ENCODE measurements at regions not wholly inside any gene's neighbourhood (a gene's known extent, or its start where the extent isn't known, plus 50 kb on each side); places are given as distances from the start of the nearest gene placed in this dataset.

- no peak for ATAC-seq (ENCODE audit: insufficient read depth, low FRiP score)
- Histone ChIP-seq H3K9me3 (ENCODE audit: control insufficient read depth in 4 of 4, insufficient read depth in 3 of 4, low read length in 3 of 4) (no peaks in the 10 kb centered on the region), H3K9ac (ENCODE audit: insufficient read depth in 1 of 2, low read length in 2 of 2) (no peak overlapping the region), H3K4me3 (no peak overlapping the region), H3K4me1 (ENCODE audit: control insufficient read depth in 5 of 5, insufficient read depth in 5 of 5, low read length in 5 of 5) (no peaks in the 10 kb centered on the region), H3K27me3 (ENCODE audit: control insufficient read depth in 3 of 3, insufficient read depth in 3 of 3, low read length in 2 of 3) (no peaks in the 10 kb centered on the region), H3K36me3 (ENCODE audit: control insufficient read depth in 4 of 4, insufficient read depth in 4 of 4, low read length in 4 of 4) (no peaks in the 10 kb centered on the region), H3K27ac (ENCODE audit: low read depth in 1 of 2, low read length in 1 of 2) (no peak overlapping the region)
- DNase-seq: no peak
- TF ChIP-seq, protein P1, sequence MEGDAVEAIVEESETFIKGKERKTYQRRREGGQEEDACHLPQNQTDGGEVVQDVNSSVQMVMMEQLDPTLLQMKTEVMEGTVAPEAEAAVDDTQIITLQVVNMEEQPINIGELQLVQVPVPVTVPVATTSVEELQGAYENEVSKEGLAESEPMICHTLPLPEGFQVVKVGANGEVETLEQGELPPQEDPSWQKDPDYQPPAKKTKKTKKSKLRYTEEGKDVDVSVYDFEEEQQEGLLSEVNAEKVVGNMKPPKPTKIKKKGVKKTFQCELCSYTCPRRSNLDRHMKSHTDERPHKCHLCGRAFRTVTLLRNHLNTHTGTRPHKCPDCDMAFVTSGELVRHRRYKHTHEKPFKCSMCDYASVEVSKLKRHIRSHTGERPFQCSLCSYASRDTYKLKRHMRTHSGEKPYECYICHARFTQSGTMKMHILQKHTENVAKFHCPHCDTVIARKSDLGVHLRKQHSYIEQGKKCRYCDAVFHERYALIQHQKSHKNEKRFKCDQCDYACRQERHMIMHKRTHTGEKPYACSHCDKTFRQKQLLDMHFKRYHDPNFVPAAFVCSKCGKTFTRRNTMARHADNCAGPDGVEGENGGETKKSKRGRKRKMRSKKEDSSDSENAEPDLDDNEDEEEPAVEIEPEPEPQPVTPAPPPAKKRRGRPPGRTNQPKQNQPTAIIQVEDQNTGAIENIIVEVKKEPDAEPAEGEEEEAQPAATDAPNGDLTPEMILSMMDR (IDR thresholded peaks at IDR 0.05; ENCODE audit: control extremely low read depth, extremely low read depth): no peak
Observed at GRCh38 chr14:86627080-86627479, 1097.1 kb downstream of the FLRT2 start.

DNA sequence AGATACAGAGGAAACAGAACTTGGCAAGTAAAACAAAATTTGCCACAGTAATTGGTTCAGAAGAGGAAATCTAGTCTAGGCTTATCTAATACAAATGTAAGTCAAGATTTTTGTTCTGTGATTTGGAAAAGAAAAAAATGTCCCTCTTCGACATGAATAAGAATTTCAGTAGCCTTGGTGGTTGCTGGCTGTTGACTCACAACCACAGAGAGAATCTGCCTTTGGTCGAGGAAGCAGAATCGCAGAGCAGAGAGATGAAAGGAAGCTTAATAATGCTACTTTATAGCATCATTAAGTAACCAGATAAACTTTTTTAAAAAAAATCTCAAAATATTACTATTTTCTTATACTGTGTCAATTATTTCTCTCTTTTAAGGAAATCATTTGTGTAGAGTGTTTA, 1096.6 kb downstream of the FLRT2 start:
- ATAC-seq (ENCODE audit: insufficient read depth, low FRiP score) (no peak), DNase-seq (no peak)
- Histone ChIP-seq H3K27ac (ENCODE audit: low read depth in 1 of 2, low read length in 1 of 2) (no peak overlapping the region), H3K27me3 (ENCODE audit: control insufficient read depth in 3 of 3, insufficient read depth in 3 of 3, low read length in 2 of 3) (no peaks in the 10 kb centered on the region), H3K9ac (ENCODE audit: insufficient read depth in 1 of 2, low read length in 2 of 2) (no peak overlapping the region), H3K36me3 (ENCODE audit: control insufficient read depth in 4 of 4, insufficient read depth in 4 of 4, low read length in 4 of 4) (no peaks in the 10 kb centered on the region), H3K9me3 (ENCODE audit: control insufficient read depth in 4 of 4, insufficient read depth in 3 of 4, low read length in 3 of 4) (no peaks in the 10 kb centered on the region), H3K4me1 (ENCODE audit: control insufficient read depth in 5 of 5, insufficient read depth in 5 of 5, low read length in 5 of 5) (no peaks in the 10 kb centered on the region), H3K4me3 (no peak overlapping the region)
- TF ChIP-seq, protein P1 (IDR thresholded peaks at IDR 0.05; ENCODE audit: control extremely low read depth, extremely low read depth): no peak
- WGBS, 2 donors: 74 to 93% methylated on average over 3 of the region's 3 CpGs

DNA sequence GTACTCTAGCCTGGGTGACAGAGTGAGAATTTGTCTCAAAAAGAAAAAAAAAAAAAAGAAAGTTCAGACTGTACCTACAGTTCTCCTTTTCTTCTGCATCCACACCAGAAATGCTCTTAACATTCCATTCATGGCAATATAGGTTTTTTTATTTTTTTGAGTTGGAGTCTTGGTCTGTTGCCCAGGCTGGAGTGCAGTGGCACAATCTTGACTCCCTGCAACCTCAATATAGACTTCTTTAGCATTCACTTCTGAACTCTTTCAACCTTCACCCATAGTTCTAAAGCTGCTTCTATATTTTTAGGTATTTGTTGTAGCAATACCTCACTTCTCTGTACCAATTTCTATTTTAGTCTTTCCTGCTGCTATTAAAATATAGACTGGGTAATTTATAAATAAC, 1095.7 kb downstream of the FLRT2 start:
- Histone ChIP-seq H3K4me3 (no peak overlapping the region), H3K27me3 (ENCODE audit: control insufficient read depth in 3 of 3, insufficient read depth in 3 of 3, low read length in 2 of 3) (no peaks in the 10 kb centered on the region), H3K27ac (ENCODE audit: low read depth in 1 of 2, low read length in 1 of 2) (no peak overlapping the region), H3K9me3 (ENCODE audit: control insufficient read depth in 4 of 4, insufficient read depth in 3 of 4, low read length in 3 of 4) (no peaks in the 10 kb centered on the region), H3K4me1 (ENCODE audit: control insufficient read depth in 5 of 5, insufficient read depth in 5 of 5, low read length in 5 of 5) (no peaks in the 10 kb centered on the region), H3K36me3 (ENCODE audit: control insufficient read depth in 4 of 4, insufficient read depth in 4 of 4, low read length in 4 of 4) (no peaks in the 10 kb centered on the region), H3K9ac (ENCODE audit: insufficient read depth in 1 of 2, low read length in 2 of 2) (no peak overlapping the region)
- ATAC-seq (ENCODE audit: insufficient read depth, low FRiP score) (no peak), DNase-seq (peak in 2 of 3 donors; percentile 6 to 28)
- TF ChIP-seq, protein P1 (IDR thresholded peaks at IDR 0.05; ENCODE audit: control extremely low read depth, extremely low read depth): no peak

GRCh38 chr14:86619726-86620125, 1089.8 kb downstream of the FLRT2 start:
- WGBS, 2 donors: 60 to 79% methylated on average over 2 of the region's 2 CpGs
- Histone ChIP-seq H3K36me3 (ENCODE audit: control insufficient read depth in 4 of 4, insufficient read depth in 4 of 4, low read length in 4 of 4) (no peaks in the 10 kb centered on the region), H3K9ac (ENCODE audit: insufficient read depth in 1 of 2, low read length in 2 of 2) (no peak overlapping the region), H3K27me3 (ENCODE audit: control insufficient read depth in 3 of 3, insufficient read depth in 3 of 3, low read length in 2 of 3) (no peaks in the 10 kb centered on the region), H3K4me1 (ENCODE audit: control insufficient read depth in 5 of 5, insufficient read depth in 5 of 5, low read length in 5 of 5) (no peaks in the 10 kb centered on the region), H3K27ac (ENCODE audit: low read depth in 1 of 2, low read length in 1 of 2) (no peak overlapping the region), H3K4me3 (no peak overlapping the region), H3K9me3 (ENCODE audit: control insufficient read depth in 4 of 4, insufficient read depth in 3 of 4, low read length in 3 of 4) (no peaks in the 10 kb centered on the region)
- DNase-seq (no peak), ATAC-seq (ENCODE audit: insufficient read depth, low FRiP score) (no peak)
- TF ChIP-seq, protein P1 (IDR thresholded peaks at IDR 0.05; ENCODE audit: control extremely low read depth, extremely low read depth): no peak
